ENCODE measurements at regions not wholly inside any gene's neighbourhood (a gene's known extent, or its start where the extent isn't known, plus 50 kb on each side); places are given as distances from the start of the nearest gene placed in this dataset.

GRCh38 chr15:58331560-58331912 lies 100.3 kb upstream of the LIPC start:
- Mint-ChIP-seq H3K27ac (peak overlapping the region; percentile 87), H3K4me1 (peaks cover 23% of the 10 kb centered on the region), H3K4me3 (peak overlapping the region; percentile 74), H3K36me3 (ENCODE audit: low read depth) (peaks cover 2% of the 10 kb centered on the region), H3K27me3 (no peaks in the 10 kb centered on the region)
- ATAC-seq (no peak), DNase-seq (no peak)
- no peaks in the 10 kb centered on the region for H3K9me3 ChIP-seq (ENCODE audit: control insufficient read depth, low read length, poor library complexity, severe bottlenecking)

GRCh38 chr15:58331913-58332675 lies 99.7 kb upstream of the LIPC start:
- H3K27me3 Mint-ChIP-seq: no peaks in the 10 kb centered on the region
- no peaks in the 10 kb centered on the region for H3K9me3 ChIP-seq (ENCODE audit: control insufficient read depth, low read length, poor library complexity, severe bottlenecking)
- DNase-seq (peak in 2 of 3 donors; percentile 40 to 44), ATAC-seq (peak; percentile 95)
- peaks cover 2% of the 10 kb centered on the region for H3K36me3 Mint-ChIP-seq (ENCODE audit: low read depth)
- peak overlapping the region; percentile 74 for H3K4me3 Mint-ChIP-seq
- H3K4me1 Mint-ChIP-seq: peaks cover 23% of the 10 kb centered on the region
- H3K27ac Mint-ChIP-seq: peak overlapping the region; percentile 87

- peaks cover 23% of the 10 kb centered on the region for H3K4me1 Mint-ChIP-seq
- H3K36me3 Mint-ChIP-seq (ENCODE audit: low read depth): peaks cover 2% of the 10 kb centered on the region
- ATAC-seq (no peak), DNase-seq (no peak)
- H3K27me3 Mint-ChIP-seq: no peaks in the 10 kb centered on the region
- H3K4me3 Mint-ChIP-seq: no peak overlapping the region
- H3K9me3 ChIP-seq (ENCODE audit: control insufficient read depth, low read length, poor library complexity, severe bottlenecking): no peaks in the 10 kb centered on the region
- H3K27ac Mint-ChIP-seq: peak overlapping the region; percentile 87
These were observed 99.0 kb upstream of the LIPC start for GRCh38 chr15:58332676-58333400.

GRCh38 chr15:58334803-58335202 lies 97.0 kb upstream of the LIPC start:
- Mint-ChIP-seq H3K27ac (no peak overlapping the region), H3K4me1 (peaks cover 23% of the 10 kb centered on the region), H3K4me3 (no peak overlapping the region), H3K27me3 (no peaks in the 10 kb centered on the region), H3K36me3 (ENCODE audit: low read depth) (peaks cover 2% of the 10 kb centered on the region)
- no peak for ATAC-seq
- no peaks in the 10 kb centered on the region for H3K9me3 ChIP-seq (ENCODE audit: control insufficient read depth, low read length, poor library complexity, severe bottlenecking)
- no peak for DNase-seq

- Mint-ChIP-seq H3K4me3 (no peak overlapping the region), H3K36me3 (ENCODE audit: low read depth) (peaks cover 2% of the 10 kb centered on the region), H3K27ac (peak overlapping the region; percentile 35), H3K4me1 (peaks cover 16% of the 10 kb centered on the region), H3K27me3 (no peaks in the 10 kb centered on the region)
- ATAC-seq (no peak), DNase-seq (no peak)
- no peaks in the 10 kb centered on the region for H3K9me3 ChIP-seq (ENCODE audit: control insufficient read depth, low read length, poor library complexity, severe bottlenecking)
These were observed 95.6 kb upstream of the LIPC start for GRCh38 chr15:58336161-58336560.

GRCh38 chr15:58340176-58340575 lies 91.6 kb upstream of the LIPC start:
- H3K4me1 Mint-ChIP-seq: peaks cover 2% of the 10 kb centered on the region
- no peaks in the 10 kb centered on the region for H3K27me3 Mint-ChIP-seq
- H3K9me3 ChIP-seq (ENCODE audit: control insufficient read depth, low read length, poor library complexity, severe bottlenecking): no peaks in the 10 kb centered on the region
- ATAC-seq (no peak), DNase-seq (no peak)
- H3K27ac Mint-ChIP-seq: no peak overlapping the region
- peaks cover 2% of the 10 kb centered on the region for H3K36me3 Mint-ChIP-seq (ENCODE audit: low read depth)
- H3K4me3 Mint-ChIP-seq: no peak overlapping the region

GRCh38 chr15:58342508-58342907 lies 89.3 kb upstream of the LIPC start:
- DNase-seq (no peak), ATAC-seq (no peak)
- Mint-ChIP-seq H3K4me1 (no peaks in the 10 kb centered on the region), H3K27ac (no peak overlapping the region), H3K36me3 (ENCODE audit: low read depth) (no peaks in the 10 kb centered on the region), H3K4me3 (no peak overlapping the region), H3K27me3 (no peaks in the 10 kb centered on the region)
- H3K9me3 ChIP-seq (ENCODE audit: control insufficient read depth, low read length, poor library complexity, severe bottlenecking): no peaks in the 10 kb centered on the region

DNA sequence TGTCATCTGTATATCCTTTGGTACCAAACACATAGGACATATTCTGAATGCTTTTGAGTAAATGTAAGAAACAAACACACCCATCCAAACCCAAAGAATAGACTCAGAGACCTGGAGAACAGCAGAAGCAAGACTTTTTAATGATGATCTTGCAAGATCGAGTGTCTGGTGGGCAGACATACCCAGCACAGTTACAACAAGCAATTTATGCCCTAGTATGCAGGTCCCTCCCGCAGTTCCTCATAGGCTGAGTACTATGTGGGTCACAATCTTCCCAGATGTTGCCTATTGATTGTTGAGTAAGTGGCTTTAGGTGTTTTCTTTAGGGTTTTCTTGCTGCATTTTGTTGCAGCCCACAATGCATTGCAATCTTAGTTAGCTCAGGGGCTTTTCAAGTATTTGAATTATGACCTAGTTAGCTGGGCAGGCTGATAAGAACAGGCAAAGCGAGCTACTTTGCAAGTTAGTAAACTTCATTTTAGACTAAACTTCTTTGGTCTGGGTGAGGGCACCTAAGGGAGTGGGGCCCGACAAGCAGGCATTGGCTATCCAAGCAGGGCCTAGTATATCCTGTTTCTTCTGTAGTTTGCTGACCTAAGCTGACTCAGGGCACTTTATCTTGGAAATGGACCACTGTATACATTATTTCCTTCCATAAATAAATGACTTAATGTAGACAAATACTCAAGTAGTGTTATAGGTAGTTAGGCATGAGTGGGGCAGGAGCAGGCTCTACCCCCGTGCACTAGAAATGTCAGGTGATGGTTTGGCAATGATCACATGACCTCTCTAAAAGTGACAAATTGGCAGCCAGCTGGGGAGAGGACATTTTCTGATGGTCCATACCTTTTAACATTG lies 87.3 kb upstream of the LIPC start:
- H3K9me3 ChIP-seq (ENCODE audit: control insufficient read depth, low read length, poor library complexity, severe bottlenecking): no peaks in the 10 kb centered on the region
- no peak for DNase-seq
- ATAC-seq: no peak
- no peaks in the 10 kb centered on the region for H3K4me1 Mint-ChIP-seq
- no peaks in the 10 kb centered on the region for H3K36me3 Mint-ChIP-seq (ENCODE audit: low read depth)
- no peak overlapping the region for H3K4me3 Mint-ChIP-seq
- no peak overlapping the region for H3K27ac Mint-ChIP-seq
- H3K27me3 Mint-ChIP-seq: no peaks in the 10 kb centered on the region

- no peaks in the 10 kb centered on the region for H3K4me1 Mint-ChIP-seq
- no peak overlapping the region for H3K4me3 Mint-ChIP-seq
- no peaks in the 10 kb centered on the region for H3K9me3 ChIP-seq (ENCODE audit: control insufficient read depth, low read length, poor library complexity, severe bottlenecking)
- peaks cover 5% of the 10 kb centered on the region for H3K27me3 Mint-ChIP-seq
- no peak for ATAC-seq
- no peaks in the 10 kb centered on the region for H3K36me3 Mint-ChIP-seq (ENCODE audit: low read depth)
- DNase-seq: no peak
- no peak overlapping the region for H3K27ac Mint-ChIP-seq
These were observed 85.4 kb upstream of the LIPC start for GRCh38 chr15:58346361-58346760.

GRCh38 chr15:58348095-58348812 lies 83.5 kb upstream of the LIPC start:
- H3K27me3 Mint-ChIP-seq: peaks cover 12% of the 10 kb centered on the region
- no peak for ATAC-seq
- H3K4me1 Mint-ChIP-seq: no peaks in the 10 kb centered on the region
- DNase-seq: no peak
- H3K9me3 ChIP-seq (ENCODE audit: control insufficient read depth, low read length, poor library complexity, severe bottlenecking): no peaks in the 10 kb centered on the region
- no peak overlapping the region for H3K27ac Mint-ChIP-seq
- no peaks in the 10 kb centered on the region for H3K36me3 Mint-ChIP-seq (ENCODE audit: low read depth)
- no peak overlapping the region for H3K4me3 Mint-ChIP-seq

GRCh38 chr15:58352026-58352929 lies 79.5 kb upstream of the LIPC start:
- ATAC-seq: no peak
- Mint-ChIP-seq H3K4me1 (peaks cover 1% of the 10 kb centered on the region), H3K27ac (no peak overlapping the region), H3K4me3 (no peak overlapping the region), H3K36me3 (ENCODE audit: low read depth) (no peaks in the 10 kb centered on the region), H3K27me3 (peaks cover 17% of the 10 kb centered on the region)
- DNase-seq: no peak
- no peaks in the 10 kb centered on the region for H3K9me3 ChIP-seq (ENCODE audit: control insufficient read depth, low read length, poor library complexity, severe bottlenecking)

DNA sequence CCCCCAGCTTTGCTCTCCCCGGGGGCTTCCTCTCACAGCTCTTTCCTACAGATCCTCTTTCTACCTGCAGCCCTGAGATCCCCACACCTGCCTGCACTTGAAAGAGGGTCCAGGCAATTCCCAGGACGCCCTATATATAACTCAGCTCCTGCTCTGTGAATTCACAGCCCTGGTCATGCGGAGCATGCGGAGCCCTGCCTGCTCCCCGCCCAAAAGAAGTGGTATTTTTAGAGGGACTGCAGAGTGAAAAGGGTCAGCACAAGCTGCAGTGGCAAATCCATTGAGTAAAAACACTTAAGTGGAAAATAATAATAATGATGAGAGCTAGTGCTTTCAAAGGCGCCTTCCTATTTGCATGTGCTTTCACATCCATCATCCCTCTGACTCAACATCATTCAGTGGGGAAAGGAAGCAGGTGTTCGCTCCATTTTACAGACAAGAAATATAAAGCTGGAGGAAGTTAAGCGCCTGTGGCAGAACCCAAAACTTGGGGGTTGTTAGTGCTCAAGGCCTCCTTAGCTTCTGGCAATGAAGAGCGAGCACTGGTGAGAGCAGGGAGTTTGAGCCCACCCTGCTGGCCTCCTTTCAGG lies 76.3 kb upstream of the LIPC start:
- Mint-ChIP-seq H3K27ac (no peak overlapping the region), H3K27me3 (peaks cover 21% of the 10 kb centered on the region), H3K4me3 (no peak overlapping the region), H3K4me1 (peaks cover 14% of the 10 kb centered on the region), H3K36me3 (ENCODE audit: low read depth) (no peaks in the 10 kb centered on the region)
- H3K9me3 ChIP-seq (ENCODE audit: control insufficient read depth, low read length, poor library complexity, severe bottlenecking): no peaks in the 10 kb centered on the region
- no peak for ATAC-seq
- no peak for DNase-seq

Data from T-helper 17 cell (primary cell).